SK-N-SH treated with all-trans-retinoic acid at 6 μM for 48 hours (cell line): ENCODE measurements at regions not wholly inside any gene's neighbourhood (a gene's known extent, or its start where the extent isn't known, plus 50 kb on each side); places are given as distances from the start of the nearest gene placed in this dataset.

Source experiments
- CSDC2 ChIP-seq: fragments of 250-450 bp; sonication (Bioruptor Pico); IDR thresholded peaks from 2 replicates; pipeline ENCODE4 v1.5.0; 2020; ENCODE audit warnings: mild to moderate bottlenecking, moderate library complexity
- ESRRG ChIP-seq: fragments of 250-450 bp; sonication (Bioruptor Pico); IDR thresholded peaks from 2 replicates; pipeline ENCODE4 v1.6.1; 2021; ENCODE audit warnings: mild to moderate bottlenecking
- PATZ1 ChIP-seq: fragments of 250-450 bp; sonication (Bioruptor Pico); IDR thresholded peaks from 2 replicates; pipeline ENCODE4 v1.8.0; 2020; ENCODE audit warnings: mild to moderate bottlenecking, moderate library complexity, borderline replicate concordance
- POU6F1 ChIP-seq: fragments of 250-450 bp; sonication (Bioruptor Pico); IDR thresholded peaks from 2 replicates; pipeline ENCODE4 v1.8.0; 2021; ENCODE audit warnings: low read depth, mild to moderate bottlenecking, moderate library complexity, borderline replicate concordance
- SNAI2 ChIP-seq: fragments of 250-450 bp; sonication (Bioruptor Pico); IDR thresholded peaks from 2 replicates; pipeline ENCODE4 v1.5.0; 2020; ENCODE audit warnings: mild to moderate bottlenecking, moderate library complexity
- TSHZ2 ChIP-seq: fragments of 250-450 bp; sonication (Bioruptor Pico); IDR thresholded peaks from 2 replicates; pipeline ENCODE4 v1.5.0; 2020; ENCODE audit warnings: mild to moderate bottlenecking, moderate library complexity
- ZFP30 ChIP-seq: fragments of 450-650 bp; formaldehyde crosslinking; IDR thresholded peaks from 2 replicates; pipeline ENCODE4 v1.5.0; 2022; ENCODE audit warnings: mild to moderate bottlenecking, moderate library complexity
- ZNF70 ChIP-seq: fragments of 450-650 bp; formaldehyde crosslinking; IDR thresholded peaks from 2 replicates; pipeline ENCODE4 v1.5.0; 2020; ENCODE audit warnings: mild to moderate bottlenecking, moderate library complexity
- ZNF8 ChIP-seq: fragments of 450-650 bp; formaldehyde crosslinking; IDR thresholded peaks from 2 replicates; pipeline ENCODE4 v1.5.0; 2020; ENCODE audit warnings: mild to moderate bottlenecking, moderate library complexity

GRCh38 chr4:83961575-83961974, 425.7 kb downstream of the GPAT3 start:
- TF ChIP-seq ZNF70 (CRISPR knock-in tag) = no peak
- no peak for TF ChIP-seq ESRRG (CRISPR knock-in tag)
- no peak for TF ChIP-seq POU6F1 (CRISPR knock-in tag)
- no peak for TF ChIP-seq CSDC2 (CRISPR knock-in tag)
- no peak for TF ChIP-seq ZFP30 (CRISPR knock-in tag)
- no peak for TF ChIP-seq TSHZ2
- no peak for TF ChIP-seq ZNF8 (CRISPR knock-in tag)
- no peak for TF ChIP-seq PATZ1 (CRISPR knock-in tag)
- no peak for TF ChIP-seq SNAI2
